Hematopoietic multipotent progenitor cell treated with erythropoietin and hydrocortisone succinate and interleukin-3 and kit ligand, for 8 days (in vitro differentiated cells): ENCODE measurements at regions not wholly inside any gene's neighbourhood (a gene's known extent, or its start where the extent isn't known, plus 50 kb on each side); places are given as distances from the start of the nearest gene placed in this dataset.
"Not testable (repeated sequence)": the region's sequence is repeated elsewhere in the genome, so short reads cannot be mapped to it uniquely, and the experiment has no call there.

Source experiments
- DNase-seq: peaks from one replicate; pipeline ENCODE4 v3.0.0-alpha.2; 2015

DNA sequence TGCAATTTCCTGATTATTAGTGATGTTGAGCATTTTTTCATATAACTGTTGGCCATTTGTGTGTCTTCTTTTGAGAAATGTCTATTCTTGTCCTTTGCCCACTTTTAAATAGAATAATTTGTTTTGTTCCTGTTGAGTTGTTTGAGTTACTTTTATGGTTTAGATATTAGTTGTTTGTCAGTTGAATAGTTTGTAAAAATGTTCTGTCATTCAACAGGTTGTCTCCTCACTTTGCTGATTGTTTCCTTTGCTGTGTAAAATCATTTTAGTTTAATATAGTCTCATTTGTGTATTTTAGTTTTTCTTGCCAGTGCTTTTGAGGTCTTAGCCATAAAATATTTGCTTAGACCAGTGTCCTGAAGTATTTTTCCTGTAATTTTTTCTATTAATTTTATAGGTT, 181.8 kb upstream of the GLRA2 start:
- DNase-seq: no peak

GRCh38 chrX:14344172-14344940, 185.0 kb upstream of the GLRA2 start:
- no peak for DNase-seq

- no peak for DNase-seq
Observed at GRCh38 chrX:14309431-14309830, 219.9 kb upstream of the GLRA2 start.

- not testable (repeated sequence) for DNase-seq
Observed at GRCh38 chrX:14308976-14309375, 220.4 kb upstream of the GLRA2 start.

- DNase-seq: no peak
Observed at GRCh38 chrX:14303891-14304290, 225.4 kb upstream of the GLRA2 start.

- DNase-seq: not testable (repeated sequence)
Observed at GRCh38 chrX:14302561-14302960, 226.8 kb upstream of the GLRA2 start.

GRCh38 chrX:14300376-14300775, 229.0 kb upstream of the GLRA2 start:
- DNase-seq: no peak

GRCh38 chrX:14295426-14295825, 233.9 kb upstream of the GLRA2 start:
- DNase-seq: no peak

DNA sequence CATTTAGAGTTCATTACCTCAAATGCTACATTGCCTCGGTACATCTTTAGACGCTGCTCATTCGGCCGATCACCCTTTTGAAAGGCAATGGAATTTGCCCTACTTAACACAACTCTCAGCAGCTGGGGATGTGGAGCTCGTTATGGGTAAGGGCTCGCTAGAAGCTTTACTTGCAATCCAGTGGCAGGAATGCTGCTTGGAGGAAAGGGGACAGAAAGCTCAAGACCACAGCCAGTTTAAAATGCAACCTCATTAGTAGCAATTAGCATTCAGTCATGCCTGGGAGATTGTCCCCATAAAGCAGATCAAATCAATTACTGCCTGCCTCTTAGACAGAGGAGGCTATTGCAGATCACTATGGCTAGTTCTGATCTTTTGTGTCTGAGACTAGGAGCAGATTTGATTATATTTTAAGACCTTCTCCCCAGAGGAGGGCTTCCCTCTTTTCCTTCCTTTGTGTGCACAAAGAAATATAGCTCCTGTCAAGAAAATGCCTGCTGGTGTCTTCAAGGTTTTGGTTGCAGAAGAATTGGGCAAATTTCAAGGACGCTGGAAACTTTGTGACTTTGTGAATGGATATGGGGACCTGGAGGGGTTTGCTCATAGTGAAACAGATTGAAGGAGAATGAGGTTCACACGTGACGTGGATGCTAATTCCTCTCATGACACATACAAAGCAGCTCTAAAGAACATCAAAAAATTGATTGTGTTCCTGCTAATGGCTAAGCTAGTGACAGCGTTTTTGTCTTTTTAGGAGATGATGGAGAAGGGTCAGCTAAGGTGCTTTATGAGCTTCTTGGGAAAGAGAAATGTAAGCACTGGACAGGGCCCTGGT, 237.5 kb upstream of the GLRA2 start:
- DNase-seq: no peak

GRCh38 chrX:14290335-14290734, 239.0 kb upstream of the GLRA2 start:
- DNase-seq: no peak

- DNase-seq: no peak
Observed at GRCh38 chrX:14274691-14275090, 245.0 kb upstream of the GEMIN8 start.

GRCh38 chrX:14267216-14267615, 237.5 kb upstream of the GEMIN8 start:
- DNase-seq: no peak

DNA sequence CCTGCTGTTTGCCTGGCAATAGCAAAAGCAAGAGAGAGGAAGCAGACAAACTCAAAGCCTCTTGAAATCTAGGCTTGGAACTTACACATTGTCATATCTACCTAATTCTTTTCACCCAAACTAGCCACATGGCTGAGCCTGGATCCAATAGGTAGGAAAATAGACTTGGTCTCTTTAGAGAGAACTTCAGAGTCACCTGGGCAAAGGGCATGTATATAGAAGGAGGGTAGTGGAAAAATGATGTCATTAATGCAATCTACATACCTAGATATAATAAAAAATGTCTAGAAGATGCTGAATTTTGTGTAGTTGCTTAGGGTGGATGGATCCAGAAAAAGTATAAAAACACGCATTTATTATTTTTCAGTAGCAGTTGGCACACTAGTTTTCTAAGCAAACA, 237.0 kb upstream of the GEMIN8 start:
- no peak for DNase-seq

DNA sequence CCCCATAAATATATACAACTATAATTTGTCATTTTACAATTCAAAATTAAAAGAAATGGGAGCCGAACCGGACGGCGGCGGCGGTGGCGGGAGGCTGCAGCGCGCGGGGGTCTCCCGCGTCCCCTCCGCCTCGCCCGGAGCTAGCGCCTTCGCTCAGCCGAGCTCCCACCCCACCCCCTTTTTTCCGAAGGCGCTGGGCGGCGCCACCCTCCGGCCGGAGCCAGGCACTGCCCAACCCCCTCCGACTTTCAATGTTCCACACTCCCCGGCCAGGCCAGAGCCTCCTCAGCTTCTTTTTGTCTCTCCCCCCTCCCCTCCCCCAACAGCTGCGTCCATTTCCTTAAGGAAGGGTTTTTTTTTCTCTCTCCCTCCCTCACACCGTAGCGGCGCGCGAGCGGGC, 214.1 kb upstream of the GEMIN8 start:
- no peak for DNase-seq

DNA sequence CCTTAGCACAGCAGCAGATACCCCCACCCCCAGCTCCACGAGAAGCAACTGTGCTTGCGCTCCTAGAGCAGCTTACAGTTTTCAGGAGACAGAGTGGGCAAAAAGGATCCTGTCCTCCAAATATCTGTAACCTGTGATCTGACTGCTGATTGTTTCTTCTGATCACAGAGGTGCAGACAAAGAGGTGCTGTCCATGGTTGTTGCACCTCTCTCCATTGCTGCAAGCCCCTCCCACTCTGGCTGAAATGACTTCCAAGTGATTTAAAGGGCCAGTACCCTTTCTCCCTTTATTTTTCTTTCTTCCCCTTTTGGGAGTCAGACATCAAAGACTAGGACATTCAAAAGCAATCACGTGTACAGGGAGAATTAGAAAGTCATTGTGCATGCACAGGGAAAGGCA, 205.3 kb upstream of the GEMIN8 start:
- DNase-seq: no peak

- DNase-seq: no peak
Observed at GRCh38 chrX:14232688-14233087, 203.0 kb upstream of the GEMIN8 start.

GRCh38 chrX:14228611-14229010, 198.9 kb upstream of the GEMIN8 start:
- no peak for DNase-seq

GRCh38 chrX:14220386-14220944, 190.8 kb upstream of the GEMIN8 start:
- no peak for DNase-seq

DNA sequence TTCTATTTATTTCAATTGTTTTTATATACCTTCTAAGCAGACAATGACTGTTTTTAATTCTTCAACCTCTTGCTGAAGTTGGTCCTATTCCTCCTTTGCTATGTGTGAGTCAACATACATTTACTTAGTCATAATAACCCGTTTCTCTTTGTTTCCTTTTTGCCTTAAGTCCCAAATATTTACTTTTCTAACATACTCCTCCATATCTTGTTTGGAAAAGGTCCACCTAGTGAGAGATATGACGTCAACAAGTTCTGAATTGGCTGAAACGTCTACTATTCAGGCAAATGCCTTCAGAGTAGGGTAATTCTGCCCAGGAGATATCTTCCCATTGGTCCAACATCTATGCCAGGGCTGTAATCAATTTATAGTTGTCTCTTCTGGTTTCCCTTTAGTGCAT, 179.3 kb upstream of the GEMIN8 start:
- no peak for DNase-seq

DNA sequence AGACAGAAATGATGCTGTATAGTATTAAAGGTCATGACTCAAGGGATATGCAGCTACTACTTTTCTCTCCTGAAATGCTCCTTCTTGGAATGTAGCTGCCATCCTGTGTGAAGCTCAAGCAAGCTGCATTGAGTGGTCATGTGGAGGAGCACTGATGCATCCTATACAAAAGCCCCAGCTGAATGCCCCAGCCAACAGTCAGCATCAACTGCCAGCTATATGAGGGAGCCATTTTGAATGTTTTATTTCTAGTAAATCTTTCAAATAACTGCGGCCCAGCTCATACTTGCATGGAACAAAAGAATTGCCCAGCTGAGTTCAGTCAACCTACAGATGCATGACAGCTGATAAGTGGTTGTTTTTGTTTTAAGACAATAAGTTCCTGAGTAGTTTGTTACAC, 165.0 kb upstream of the GEMIN8 start:
- no peak for DNase-seq

GRCh38 chrX:14193547-14193946, 163.9 kb upstream of the GEMIN8 start:
- DNase-seq: no peak

GRCh38 chrX:14173873-14174272, 144.2 kb upstream of the GEMIN8 start:
- DNase-seq: no peak

- DNase-seq: no peak
Observed at GRCh38 chrX:14164828-14165227, 135.1 kb upstream of the GEMIN8 start.

GRCh38 chrX:14125462-14125861, 95.8 kb upstream of the GEMIN8 start:
- DNase-seq: no peak
